ENCODE measurements at regions not wholly inside any gene's neighbourhood (a gene's known extent, or its start where the extent isn't known, plus 50 kb on each side); places are given as distances from the start of the nearest gene placed in this dataset.

GRCh38 chr10:53749439-53749838, 976.9 kb upstream of the MBL2 start:
- DNase-seq, result no peak

GRCh38 chr10:53748319-53748718, 975.7 kb upstream of the MBL2 start:
- no peak for DNase-seq

GRCh38 chr10:53744746-53745145, 972.2 kb upstream of the MBL2 start:
- no peak for DNase-seq

GRCh38 chr10:53744176-53744575, 971.6 kb upstream of the MBL2 start:
- DNase-seq, result no peak

- no peak for DNase-seq
These were observed 964.5 kb upstream of the MBL2 start for GRCh38 chr10:53737132-53737531.

- DNase-seq, result no peak
These were observed 954.3 kb upstream of the MBL2 start for GRCh38 chr10:53726921-53727320.

GRCh38 chr10:53724581-53724980, 952.0 kb upstream of the MBL2 start:
- no peak for DNase-seq

- no peak for DNase-seq
These were observed 947.1 kb upstream of the MBL2 start for GRCh38 chr10:53719658-53720057.

GRCh38 chr10:53716156-53716555, 943.6 kb upstream of the MBL2 start:
- DNase-seq, result no peak

GRCh38 chr10:53713431-53713830, 940.8 kb upstream of the MBL2 start:
- DNase-seq, result no peak

- no peak for DNase-seq
These were observed 929.9 kb upstream of the MBL2 start for GRCh38 chr10:53702489-53702888.

GRCh38 chr10:53701213-53701612, 928.6 kb upstream of the MBL2 start:
- no peak for DNase-seq

GRCh38 chr10:53700278-53700677, 927.7 kb upstream of the MBL2 start:
- DNase-seq, result no peak

- no peak for DNase-seq
These were observed 927.1 kb upstream of the MBL2 start for GRCh38 chr10:53699684-53700083.

GRCh38 chr10:53699231-53699630, 926.6 kb upstream of the MBL2 start:
- no peak for DNase-seq

- no peak for DNase-seq
These were observed 924.5 kb upstream of the MBL2 start for GRCh38 chr10:53697038-53697437.

- no peak for DNase-seq
These were observed 918.1 kb upstream of the MBL2 start for GRCh38 chr10:53690524-53691240.

GRCh38 chr10:53687800-53688199, 915.2 kb upstream of the MBL2 start:
- no peak for DNase-seq

- DNase-seq, result no peak
These were observed 910.3 kb upstream of the MBL2 start for GRCh38 chr10:53682885-53683284.

- no peak for DNase-seq
These were observed 909.9 kb upstream of the MBL2 start for GRCh38 chr10:53682458-53682857.

- no peak for DNase-seq
These were observed 907.1 kb upstream of the MBL2 start for GRCh38 chr10:53679666-53680065.

- no peak for DNase-seq
These were observed 902.6 kb upstream of the MBL2 start for GRCh38 chr10:53675177-53675576.

GRCh38 chr10:53667063-53667462, 894.5 kb upstream of the MBL2 start:
- no peak for DNase-seq

GRCh38 chr10:53664282-53665019, 891.9 kb upstream of the MBL2 start:
- DNase-seq, result no peak

- DNase-seq, result no peak
These were observed 878.2 kb upstream of the MBL2 start for GRCh38 chr10:53650794-53651193.

Measured in CD4-positive, alpha-beta T cell treated with Interleukin-1 beta for 1 hour (primary cell).